HepG2 (cell line): ENCODE measurements at regions not wholly inside any gene's neighbourhood (a gene's known extent, or its start where the extent isn't known, plus 50 kb on each side); places are given as distances from the start of the nearest gene placed in this dataset.

Experiments used
- PAF1 ChIP-seq: IDR thresholded peaks from 2 replicates; pipeline ENCODE4 v1.6.1; 2016; ENCODE audit warnings: missing genetic modification reagents, missing compliant biosample characterization
- RELA ChIP-seq: sonication (generic); formaldehyde crosslinking; IDR thresholded peaks from 2 replicates; pipeline ENCODE4 v1.4.0; 2020; ENCODE audit warnings: missing genetic modification reagents
- TEAD3 ChIP-seq: optimal IDR thresholded peaks from 2 replicates; pipeline ENCODE3; 2016; ENCODE audit warnings: borderline replicate concordance
- ZNF362 ChIP-seq: sonication (generic); formaldehyde crosslinking; IDR thresholded peaks from 2 replicates; pipeline ENCODE4 v1.4.0; 2020; ENCODE audit warnings: missing genetic modification reagents, mild to moderate bottlenecking, borderline replicate concordance
- ZNF430 ChIP-seq: sonication (generic); formaldehyde crosslinking; IDR thresholded peaks from 2 replicates; pipeline ENCODE4 v1.9.0; 2021; ENCODE audit warnings: mild to moderate bottlenecking, missing genetic modification reagents
- ZNF468 ChIP-seq: sonication (generic); formaldehyde crosslinking; IDR thresholded peaks from 2 replicates; pipeline ENCODE4 v1.8.0; 2022; ENCODE audit warnings: mild to moderate bottlenecking, moderate library complexity, missing genetic modification reagents
- ZNF615 ChIP-seq: sonication (generic); formaldehyde crosslinking; IDR thresholded peaks from 2 replicates; pipeline ENCODE4 v1.5.0; 2020; ENCODE audit warnings: mild to moderate bottlenecking, missing genetic modification reagents, borderline replicate concordance
- ZNF792 ChIP-seq: IDR thresholded peaks from 2 replicates; pipeline ENCODE4 v1.6.1; 2016
- TF ChIP-seq, protein P1 (sequence below): sonication (generic); formaldehyde crosslinking; IDR thresholded peaks from 2 replicates; pipeline ENCODE4 v1.4.0; 2020; ENCODE audit warnings: missing genetic modification reagents
- TF ChIP-seq, protein P2 (sequence below): sonication (generic); formaldehyde crosslinking; IDR thresholded peaks from 2 replicates; pipeline ENCODE4 v1.4.0; 2020; ENCODE audit warnings: missing genetic modification reagents
- TF ChIP-seq, protein P3 (sequence below): IDR thresholded peaks from 2 replicates; pipeline ENCODE4 v1.6.1; 2016; ENCODE audit warnings: control low read depth

DNA sequence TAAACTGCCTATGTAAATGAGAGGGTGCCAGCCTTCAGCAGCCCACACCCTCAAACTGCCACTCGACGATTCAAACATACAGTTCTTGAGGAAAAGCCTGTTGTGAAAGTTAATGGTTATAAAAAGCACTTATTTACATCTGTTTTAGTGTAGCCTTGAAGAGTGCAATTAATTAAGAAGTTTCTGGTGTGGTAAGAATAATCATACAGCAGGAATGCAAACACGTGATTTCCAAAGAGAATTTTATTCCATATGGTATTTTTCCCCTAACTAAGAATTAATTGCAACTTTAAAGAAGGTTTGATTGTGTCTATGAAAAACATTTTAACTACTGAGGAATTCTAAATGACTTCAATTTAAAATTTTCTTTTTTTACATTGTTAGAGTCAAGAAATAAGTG lies 176.3 kb upstream of the PITX2 start (continued):
- TF ChIP-seq, protein P1, sequence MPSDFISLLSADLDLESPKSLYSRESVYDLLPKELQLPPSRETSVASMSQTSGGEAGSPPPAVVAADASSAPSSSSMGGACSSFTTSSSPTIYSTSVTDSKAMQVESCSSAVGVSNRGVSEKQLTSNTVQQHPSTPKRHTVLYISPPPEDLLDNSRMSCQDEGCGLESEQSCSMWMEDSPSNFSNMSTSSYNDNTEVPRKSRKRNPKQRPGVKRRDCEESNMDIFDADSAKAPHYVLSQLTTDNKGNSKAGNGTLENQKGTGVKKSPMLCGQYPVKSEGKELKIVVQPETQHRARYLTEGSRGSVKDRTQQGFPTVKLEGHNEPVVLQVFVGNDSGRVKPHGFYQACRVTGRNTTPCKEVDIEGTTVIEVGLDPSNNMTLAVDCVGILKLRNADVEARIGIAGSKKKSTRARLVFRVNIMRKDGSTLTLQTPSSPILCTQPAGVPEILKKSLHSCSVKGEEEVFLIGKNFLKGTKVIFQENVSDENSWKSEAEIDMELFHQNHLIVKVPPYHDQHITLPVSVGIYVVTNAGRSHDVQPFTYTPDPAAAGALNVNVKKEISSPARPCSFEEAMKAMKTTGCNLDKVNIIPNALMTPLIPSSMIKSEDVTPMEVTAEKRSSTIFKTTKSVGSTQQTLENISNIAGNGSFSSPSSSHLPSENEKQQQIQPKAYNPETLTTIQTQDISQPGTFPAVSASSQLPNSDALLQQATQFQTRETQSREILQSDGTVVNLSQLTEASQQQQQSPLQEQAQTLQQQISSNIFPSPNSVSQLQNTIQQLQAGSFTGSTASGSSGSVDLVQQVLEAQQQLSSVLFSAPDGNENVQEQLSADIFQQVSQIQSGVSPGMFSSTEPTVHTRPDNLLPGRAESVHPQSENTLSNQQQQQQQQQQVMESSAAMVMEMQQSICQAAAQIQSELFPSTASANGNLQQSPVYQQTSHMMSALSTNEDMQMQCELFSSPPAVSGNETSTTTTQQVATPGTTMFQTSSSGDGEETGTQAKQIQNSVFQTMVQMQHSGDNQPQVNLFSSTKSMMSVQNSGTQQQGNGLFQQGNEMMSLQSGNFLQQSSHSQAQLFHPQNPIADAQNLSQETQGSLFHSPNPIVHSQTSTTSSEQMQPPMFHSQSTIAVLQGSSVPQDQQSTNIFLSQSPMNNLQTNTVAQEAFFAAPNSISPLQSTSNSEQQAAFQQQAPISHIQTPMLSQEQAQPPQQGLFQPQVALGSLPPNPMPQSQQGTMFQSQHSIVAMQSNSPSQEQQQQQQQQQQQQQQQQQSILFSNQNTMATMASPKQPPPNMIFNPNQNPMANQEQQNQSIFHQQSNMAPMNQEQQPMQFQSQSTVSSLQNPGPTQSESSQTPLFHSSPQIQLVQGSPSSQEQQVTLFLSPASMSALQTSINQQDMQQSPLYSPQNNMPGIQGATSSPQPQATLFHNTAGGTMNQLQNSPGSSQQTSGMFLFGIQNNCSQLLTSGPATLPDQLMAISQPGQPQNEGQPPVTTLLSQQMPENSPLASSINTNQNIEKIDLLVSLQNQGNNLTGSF (CRISPR knock-in tag): no peak
- TF ChIP-seq TEAD3 (CRISPR knock-in tag) (no peak), PAF1 (CRISPR knock-in tag) (no peak), ZNF430 (CRISPR knock-in tag) (no peak), ZNF792 (CRISPR knock-in tag) (no peak), ZNF468 (CRISPR knock-in tag) (no peak), ZNF615 (CRISPR knock-in tag) (no peak), ZNF362 (CRISPR knock-in tag) (no peak), RELA (CRISPR knock-in tag) (no peak)
- TF ChIP-seq, protein P2, sequence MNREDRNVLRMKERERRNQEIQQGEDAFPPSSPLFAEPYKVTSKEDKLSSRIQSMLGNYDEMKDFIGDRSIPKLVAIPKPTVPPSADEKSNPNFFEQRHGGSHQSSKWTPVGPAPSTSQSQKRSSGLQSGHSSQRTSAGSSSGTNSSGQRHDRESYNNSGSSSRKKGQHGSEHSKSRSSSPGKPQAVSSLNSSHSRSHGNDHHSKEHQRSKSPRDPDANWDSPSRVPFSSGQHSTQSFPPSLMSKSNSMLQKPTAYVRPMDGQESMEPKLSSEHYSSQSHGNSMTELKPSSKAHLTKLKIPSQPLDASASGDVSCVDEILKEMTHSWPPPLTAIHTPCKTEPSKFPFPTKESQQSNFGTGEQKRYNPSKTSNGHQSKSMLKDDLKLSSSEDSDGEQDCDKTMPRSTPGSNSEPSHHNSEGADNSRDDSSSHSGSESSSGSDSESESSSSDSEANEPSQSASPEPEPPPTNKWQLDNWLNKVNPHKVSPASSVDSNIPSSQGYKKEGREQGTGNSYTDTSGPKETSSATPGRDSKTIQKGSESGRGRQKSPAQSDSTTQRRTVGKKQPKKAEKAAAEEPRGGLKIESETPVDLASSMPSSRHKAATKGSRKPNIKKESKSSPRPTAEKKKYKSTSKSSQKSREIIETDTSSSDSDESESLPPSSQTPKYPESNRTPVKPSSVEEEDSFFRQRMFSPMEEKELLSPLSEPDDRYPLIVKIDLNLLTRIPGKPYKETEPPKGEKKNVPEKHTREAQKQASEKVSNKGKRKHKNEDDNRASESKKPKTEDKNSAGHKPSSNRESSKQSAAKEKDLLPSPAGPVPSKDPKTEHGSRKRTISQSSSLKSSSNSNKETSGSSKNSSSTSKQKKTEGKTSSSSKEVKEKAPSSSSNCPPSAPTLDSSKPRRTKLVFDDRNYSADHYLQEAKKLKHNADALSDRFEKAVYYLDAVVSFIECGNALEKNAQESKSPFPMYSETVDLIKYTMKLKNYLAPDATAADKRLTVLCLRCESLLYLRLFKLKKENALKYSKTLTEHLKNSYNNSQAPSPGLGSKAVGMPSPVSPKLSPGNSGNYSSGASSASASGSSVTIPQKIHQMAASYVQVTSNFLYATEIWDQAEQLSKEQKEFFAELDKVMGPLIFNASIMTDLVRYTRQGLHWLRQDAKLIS (CRISPR knock-in tag): no peak
- TF ChIP-seq, protein P3, sequence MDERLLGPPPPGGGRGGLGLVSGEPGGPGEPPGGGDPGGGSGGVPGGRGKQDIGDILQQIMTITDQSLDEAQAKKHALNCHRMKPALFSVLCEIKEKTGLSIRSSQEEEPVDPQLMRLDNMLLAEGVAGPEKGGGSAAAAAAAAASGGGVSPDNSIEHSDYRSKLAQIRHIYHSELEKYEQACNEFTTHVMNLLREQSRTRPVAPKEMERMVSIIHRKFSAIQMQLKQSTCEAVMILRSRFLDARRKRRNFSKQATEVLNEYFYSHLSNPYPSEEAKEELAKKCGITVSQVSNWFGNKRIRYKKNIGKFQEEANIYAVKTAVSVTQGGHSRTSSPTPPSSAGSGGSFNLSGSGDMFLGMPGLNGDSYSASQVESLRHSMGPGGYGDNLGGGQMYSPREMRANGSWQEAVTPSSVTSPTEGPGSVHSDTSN (CRISPR knock-in tag): no peak
